Choroid plexus epithelial cell (primary cell): ENCODE measurements at regions not wholly inside any gene's neighbourhood (a gene's known extent, or its start where the extent isn't known, plus 50 kb on each side); places are given as distances from the start of the nearest gene placed in this dataset.
"Not testable (repeated sequence)": the region's sequence is repeated elsewhere in the genome, so short reads cannot be mapped to it uniquely, and the experiment has no call there.

ENCODE experiments used
- DNase-seq: peaks from one replicate; pipeline ENCODE4 v3.0.0-alpha.2; 2010; ENCODE audit warnings: low read depth
- H3K4me3 ChIP-seq: 2 replicates; pipeline ENCODE4 v1.5.1; 2011; ENCODE audit warnings: low read depth, mild to moderate bottlenecking, control low read depth, low read length, moderate library complexity
- TF ChIP-seq, protein P1 (sequence below): conservative IDR thresholded peaks from 2 replicates; pipeline ENCODE4 v1.5.1; 2011; ENCODE audit warnings: low read depth, mild to moderate bottlenecking, control low read depth, inconsistent platforms, low read length, moderate library complexity

DNA sequence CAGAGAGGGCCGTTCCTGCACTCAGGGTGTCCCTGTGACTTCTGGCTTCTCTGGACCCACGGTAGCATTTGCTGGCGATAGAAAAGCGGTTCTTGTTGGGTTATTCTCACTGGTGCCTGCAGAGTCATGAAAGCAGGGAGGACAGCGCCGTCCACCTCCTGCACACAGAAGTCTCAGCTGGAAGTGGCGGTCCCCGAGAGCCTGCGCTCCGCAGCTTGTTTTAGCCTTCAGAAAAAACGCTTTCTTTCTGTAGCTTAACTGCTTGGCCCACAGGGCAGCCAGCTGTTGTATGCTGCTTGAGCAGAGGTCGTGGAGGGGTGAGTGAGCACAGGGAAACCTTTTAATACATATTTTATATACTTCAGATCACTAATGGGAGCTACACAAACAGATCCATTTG, 400.7 kb upstream of the FAT1 start:
- TF ChIP-seq, protein P1, sequence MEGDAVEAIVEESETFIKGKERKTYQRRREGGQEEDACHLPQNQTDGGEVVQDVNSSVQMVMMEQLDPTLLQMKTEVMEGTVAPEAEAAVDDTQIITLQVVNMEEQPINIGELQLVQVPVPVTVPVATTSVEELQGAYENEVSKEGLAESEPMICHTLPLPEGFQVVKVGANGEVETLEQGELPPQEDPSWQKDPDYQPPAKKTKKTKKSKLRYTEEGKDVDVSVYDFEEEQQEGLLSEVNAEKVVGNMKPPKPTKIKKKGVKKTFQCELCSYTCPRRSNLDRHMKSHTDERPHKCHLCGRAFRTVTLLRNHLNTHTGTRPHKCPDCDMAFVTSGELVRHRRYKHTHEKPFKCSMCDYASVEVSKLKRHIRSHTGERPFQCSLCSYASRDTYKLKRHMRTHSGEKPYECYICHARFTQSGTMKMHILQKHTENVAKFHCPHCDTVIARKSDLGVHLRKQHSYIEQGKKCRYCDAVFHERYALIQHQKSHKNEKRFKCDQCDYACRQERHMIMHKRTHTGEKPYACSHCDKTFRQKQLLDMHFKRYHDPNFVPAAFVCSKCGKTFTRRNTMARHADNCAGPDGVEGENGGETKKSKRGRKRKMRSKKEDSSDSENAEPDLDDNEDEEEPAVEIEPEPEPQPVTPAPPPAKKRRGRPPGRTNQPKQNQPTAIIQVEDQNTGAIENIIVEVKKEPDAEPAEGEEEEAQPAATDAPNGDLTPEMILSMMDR = no peak
- peak; percentile 4 for DNase-seq
- no peak overlapping the region for H3K4me3 ChIP-seq

DNA sequence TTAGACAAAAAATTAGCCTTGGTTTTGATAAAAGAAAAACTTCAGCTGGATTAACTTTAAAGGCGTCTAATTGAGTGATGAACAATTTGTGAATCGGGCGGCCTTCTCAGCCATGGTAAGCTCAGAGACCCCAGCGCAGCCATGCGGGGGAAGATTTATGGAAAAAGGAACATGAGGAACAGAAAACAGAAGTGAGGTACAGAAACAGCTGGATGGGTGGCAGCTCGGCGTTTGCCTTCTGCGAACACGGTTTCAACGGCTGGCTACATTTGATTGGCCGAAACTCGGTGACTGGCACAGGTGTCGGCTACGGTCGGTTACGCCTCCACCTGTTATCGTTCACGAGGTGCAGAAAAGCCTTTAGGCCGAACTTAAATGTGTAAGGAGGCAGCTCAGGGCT, 401.4 kb upstream of the FAT1 start:
- H3K4me3 ChIP-seq = no peak overlapping the region
- TF ChIP-seq, protein P1 = no peak
- no peak for DNase-seq

DNA sequence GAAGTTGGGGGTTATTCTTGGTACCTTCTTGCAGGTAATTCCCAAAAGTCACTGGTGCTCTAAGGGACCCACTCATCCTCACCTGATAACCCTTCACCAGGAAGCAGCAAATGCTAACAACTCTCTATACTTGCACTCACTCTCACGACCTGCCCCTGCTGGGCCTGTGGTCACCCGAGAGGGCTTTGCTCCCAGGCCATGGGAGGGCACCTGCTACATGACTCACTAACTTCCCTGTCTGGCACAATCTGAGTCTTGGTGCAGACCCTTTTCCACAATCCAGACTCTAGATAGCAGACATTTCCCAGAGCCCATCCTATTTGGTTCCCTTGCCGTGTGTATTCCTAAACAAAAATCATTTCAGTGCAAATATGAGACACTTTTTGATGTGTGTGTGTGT, 403.8 kb upstream of the FAT1 start:
- TF ChIP-seq, protein P1 = no peak

DNA sequence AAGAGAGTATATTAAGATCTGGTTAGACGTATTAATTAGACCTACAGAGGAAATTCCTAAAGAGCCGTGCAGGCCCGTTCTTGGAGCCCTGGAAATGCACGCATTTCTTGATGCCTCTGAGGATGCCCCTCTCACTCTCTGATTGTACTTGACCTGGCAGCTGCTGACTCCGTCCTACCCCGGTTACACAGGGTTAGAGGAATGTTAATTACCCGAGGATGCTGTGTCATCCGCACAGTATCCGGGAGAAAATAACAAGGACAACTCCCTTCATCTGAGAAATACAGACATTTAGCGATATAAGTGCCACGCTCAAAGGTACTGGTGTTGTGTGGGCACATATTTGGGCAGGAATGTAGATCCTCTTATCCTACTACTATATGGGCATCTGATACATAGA, 404.6 kb upstream of the FAT1 start:
- no peak overlapping the region for H3K4me3 ChIP-seq
- TF ChIP-seq, protein P1 = no peak
- DNase-seq = no peak

More for the DNA sequence above, 403.8 kb upstream of the FAT1 start:
- no peak overlapping the region for H3K4me3 ChIP-seq
- no peak for DNase-seq

DNA sequence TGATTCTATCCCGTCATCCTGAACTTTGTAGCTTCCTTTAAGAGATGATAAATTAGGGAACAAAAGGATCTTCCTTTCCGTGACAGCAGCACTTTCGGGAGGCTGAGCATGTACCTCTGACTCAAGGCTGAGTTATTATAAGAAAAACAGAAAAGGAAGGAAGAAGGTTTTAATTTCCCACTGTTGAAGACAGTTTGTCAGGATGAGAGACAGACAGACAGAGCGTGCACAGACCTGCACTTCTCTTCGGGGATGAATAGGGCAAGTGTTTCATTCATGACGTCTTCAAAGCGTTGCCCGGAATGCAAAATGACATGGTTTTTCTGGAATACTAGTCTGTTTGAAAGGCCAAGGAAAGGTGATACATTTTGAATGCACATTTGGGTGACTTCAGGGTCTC, 405.3 kb upstream of the FAT1 start:
- peak; percentile 2 for DNase-seq
- TF ChIP-seq, protein P1 = no peak
- no peak overlapping the region for H3K4me3 ChIP-seq

DNA sequence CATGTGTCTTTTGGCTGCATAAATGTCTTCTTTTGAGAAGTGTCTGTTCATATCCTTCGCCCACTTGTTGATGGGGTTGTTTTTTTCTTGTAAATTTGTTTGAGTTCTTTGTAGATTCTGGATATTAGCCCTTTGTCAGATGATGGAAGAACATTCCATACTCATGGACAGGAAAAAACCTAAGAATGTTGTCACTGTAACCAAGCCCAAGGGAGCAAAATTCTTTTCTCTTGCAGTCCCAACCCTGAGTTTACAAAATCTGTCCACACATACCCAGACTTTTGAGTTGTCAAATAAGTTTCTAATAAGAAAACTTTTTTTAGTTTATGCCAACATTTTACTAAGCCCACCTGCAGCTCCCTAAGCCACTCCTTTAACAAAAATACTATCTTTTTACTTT, 408.2 kb upstream of the FAT1 start:
- not testable (repeated sequence) for H3K4me3 ChIP-seq, DNase-seq

DNA sequence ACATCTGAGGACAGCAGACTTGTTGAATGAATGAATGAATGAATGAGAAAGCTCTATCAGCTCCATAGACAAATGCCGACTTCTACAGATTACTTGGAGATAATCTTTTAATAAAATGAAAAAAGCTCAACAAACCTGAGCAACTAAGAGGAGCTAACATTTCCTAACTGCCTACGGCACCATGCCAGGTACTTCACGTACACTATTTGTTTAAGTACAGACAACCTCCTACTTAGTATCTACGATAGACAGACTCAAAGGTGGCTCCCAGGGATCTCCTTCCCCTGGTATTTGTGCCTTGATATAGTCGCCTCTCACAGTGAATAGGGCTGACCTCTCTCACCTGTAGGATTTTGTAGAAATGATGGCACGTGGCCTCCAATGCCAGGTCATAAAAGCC, 412.2 kb upstream of the FAT1 start:
- TF ChIP-seq, protein P1 = no peak
- no peak for DNase-seq
- no peak overlapping the region for H3K4me3 ChIP-seq

DNA sequence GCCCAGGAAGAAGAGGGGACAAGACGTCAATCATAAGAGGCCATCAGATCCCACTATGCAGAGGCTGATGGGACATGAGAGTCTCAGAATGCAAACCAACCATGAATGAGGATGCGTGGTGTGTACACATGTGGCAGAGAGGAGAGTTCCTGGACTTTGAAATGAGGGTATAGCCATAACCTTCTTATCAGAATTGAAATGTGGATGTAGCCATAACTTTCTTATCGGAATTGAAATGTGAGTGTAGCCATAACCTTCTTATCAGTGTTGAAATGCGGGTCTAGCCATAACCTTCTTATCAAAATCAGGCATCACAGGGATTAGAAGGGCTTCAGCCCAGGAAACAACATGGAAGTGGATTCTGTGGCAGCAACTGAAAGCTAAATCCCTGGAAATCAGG, 415.5 kb upstream of the FAT1 start:
- no peak overlapping the region for H3K4me3 ChIP-seq
- DNase-seq = no peak
- TF ChIP-seq, protein P1 = no peak
